Muscle of leg (tissue), 3 donors: ENCODE measurements at regions not wholly inside any gene's neighbourhood (a gene's known extent, or its start where the extent isn't known, plus 50 kb on each side); places are given as distances from the start of the nearest gene placed in this dataset.

Source experiments
- DNase-seq: peaks from one replicate; pipeline ENCODE4 v3.0.0; 2013
- H3K27ac ChIP-seq: one replicate; pipeline ENCODE4 v1.5.1; 2013; ENCODE audit warnings: mild to moderate bottlenecking, low read length, control low read depth
- H3K27me3 ChIP-seq: one replicate; pipeline ENCODE4 v1.6.1; 2013; ENCODE audit warnings: low read length; ENCODE audit not compliant: control insufficient read depth, insufficient read depth
- H3K36me3 ChIP-seq: one replicate; pipeline ENCODE4 v1.6.1; 2013; ENCODE audit warnings: low read length; ENCODE audit not compliant: control insufficient read depth, insufficient read depth
- H3K4me1 ChIP-seq: one replicate; pipeline ENCODE4 v1.6.1; 2013; ENCODE audit warnings: low read length; ENCODE audit not compliant: control insufficient read depth, insufficient read depth
- H3K4me3 ChIP-seq: one replicate; pipeline ENCODE4 v1.5.1; 2013; ENCODE audit warnings: low read length, control low read depth
- H3K9me3 ChIP-seq: replicated peaks from 2 replicates; pipeline ENCODE4 v1.6.1; 2013; ENCODE audit warnings: low read depth, low read length; ENCODE audit not compliant: control insufficient read depth
- WGBS: methylation state at CpG from one replicate; pipeline ENCODE4 v1.1.5; 2013; ENCODE audit warnings: missing lambda C conversion rate; ENCODE audit not compliant: insufficient coverage; 5-methylcytosine and 5-hydroxymethylcytosine counted together

DNA sequence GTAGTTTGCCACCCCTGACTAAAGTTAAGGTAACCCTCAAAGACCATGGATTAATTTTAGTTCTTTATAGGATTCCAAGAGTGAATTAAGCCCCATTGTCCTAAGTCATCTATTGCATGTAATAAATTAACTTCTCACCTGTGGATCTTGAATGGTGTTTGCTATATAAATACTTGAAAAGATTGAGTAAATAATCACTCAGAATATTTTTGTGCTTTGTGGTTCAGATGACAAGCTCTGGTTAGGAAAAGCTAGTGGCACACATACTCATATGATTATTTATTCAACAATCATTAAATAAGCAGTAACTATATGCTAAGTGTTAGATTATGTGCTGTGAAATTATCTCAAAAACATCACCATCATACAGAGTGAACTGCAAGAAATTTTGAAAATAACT, 203.2 kb downstream of the OGFRL1 start:
- H3K4me1 ChIP-seq, result peaks cover 5% of the 10 kb centered on the region
- H3K27me3 ChIP-seq, result no peaks in the 10 kb centered on the region
- no peak overlapping the region for H3K4me3 ChIP-seq
- no peak overlapping the region for H3K27ac ChIP-seq
- H3K9me3 ChIP-seq, result no peaks in the 10 kb centered on the region
- no peak for DNase-seq
- no peaks in the 10 kb centered on the region for H3K36me3 ChIP-seq

DNA sequence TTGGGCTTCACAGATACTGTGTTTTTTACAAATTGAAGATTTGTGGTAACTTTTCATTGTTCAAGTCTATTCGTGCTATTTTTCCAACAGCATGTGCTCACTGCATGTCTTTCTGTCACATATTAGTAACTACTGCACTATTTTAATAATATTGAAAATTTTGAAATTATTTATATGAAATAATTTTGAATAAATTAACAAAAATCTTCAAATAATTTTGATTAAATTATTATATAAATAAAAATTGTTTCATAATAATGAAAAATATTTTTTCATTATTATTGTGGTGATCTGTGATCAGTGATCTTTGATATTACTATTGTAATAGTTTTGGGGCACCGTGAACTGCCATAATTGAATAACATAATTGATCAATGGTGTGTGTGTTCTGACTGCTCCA, 204.1 kb downstream of the OGFRL1 start:
- H3K27ac ChIP-seq, result no peak overlapping the region
- no peak overlapping the region for H3K4me3 ChIP-seq
- no peaks in the 10 kb centered on the region for H3K27me3 ChIP-seq
- H3K4me1 ChIP-seq, result peaks cover 5% of the 10 kb centered on the region
- no peaks in the 10 kb centered on the region for H3K36me3 ChIP-seq
- WGBS, result no CpG with 5 or more reads among the region's 2 CpGs
- H3K9me3 ChIP-seq, result no peaks in the 10 kb centered on the region
- DNase-seq, result no peak

DNA sequence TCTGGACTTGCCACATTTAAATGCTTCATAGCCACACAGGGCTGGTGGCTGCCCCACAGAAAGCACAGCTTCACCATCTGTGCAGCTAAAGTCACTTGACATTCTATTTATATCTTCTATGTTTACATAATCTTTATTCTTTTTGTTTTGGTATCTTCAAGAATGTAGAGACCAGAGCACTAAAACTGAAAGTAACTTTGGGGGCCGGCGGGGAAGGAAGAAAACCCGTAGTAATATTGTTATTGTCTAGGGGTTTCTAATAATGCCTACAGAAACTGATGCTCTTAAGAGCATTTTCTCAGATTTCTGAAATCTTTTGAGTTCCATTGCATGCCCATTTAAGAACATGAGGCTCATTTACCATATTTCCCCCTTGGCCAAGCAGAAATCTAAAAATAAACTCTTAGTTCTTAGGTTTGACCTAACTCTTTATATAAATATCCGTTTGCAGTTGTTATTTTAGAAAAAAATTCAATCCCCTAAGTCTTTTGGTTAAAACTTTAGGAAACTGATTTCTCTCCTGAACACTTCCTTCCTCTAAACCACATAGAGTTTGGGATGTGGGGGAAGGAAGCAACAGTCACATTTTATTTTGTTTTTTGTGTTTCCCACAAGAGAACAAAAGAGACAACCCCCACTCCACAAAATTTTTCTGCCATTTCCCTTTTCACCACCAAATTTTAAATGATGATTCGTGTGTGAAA, 207.6 kb downstream of the OGFRL1 start:
- Histone ChIP-seq H3K4me3 (no peak overlapping the region), H3K27ac (peak overlapping the region; percentile 71), H3K36me3 (no peaks in the 10 kb centered on the region), H3K27me3 (no peaks in the 10 kb centered on the region), H3K4me1 (peaks cover 2% of the 10 kb centered on the region), H3K9me3 (no peaks in the 10 kb centered on the region)
- peak; percentile 69 for DNase-seq
- WGBS, result no CpG with 5 or more reads among the region's 5 CpGs

DNA sequence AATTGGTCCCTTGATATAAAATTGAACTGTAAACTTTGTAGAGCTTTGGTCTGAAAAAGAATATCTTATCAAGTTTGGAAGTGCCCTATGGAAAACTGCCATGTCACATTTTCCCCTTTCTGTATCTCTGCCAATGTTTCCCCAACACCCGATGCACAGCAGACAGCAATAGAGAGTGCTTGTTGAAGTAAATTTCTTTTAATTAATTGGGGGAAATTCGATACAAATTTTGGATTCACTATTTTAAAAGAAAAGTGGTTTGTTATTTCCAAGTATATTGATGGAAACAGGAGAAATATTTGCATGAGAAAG, 208.1 kb downstream of the OGFRL1 start:
- peaks cover 2% of the 10 kb centered on the region for H3K4me1 ChIP-seq
- 67% methylated on average over 1 of the region's 2 CpGs for WGBS
- H3K27me3 ChIP-seq, result no peaks in the 10 kb centered on the region
- DNase-seq, result no peak
- H3K27ac ChIP-seq, result peak overlapping the region; percentile 71
- no peaks in the 10 kb centered on the region for H3K36me3 ChIP-seq
- H3K9me3 ChIP-seq, result no peaks in the 10 kb centered on the region
- H3K4me3 ChIP-seq, result no peak overlapping the region

DNA sequence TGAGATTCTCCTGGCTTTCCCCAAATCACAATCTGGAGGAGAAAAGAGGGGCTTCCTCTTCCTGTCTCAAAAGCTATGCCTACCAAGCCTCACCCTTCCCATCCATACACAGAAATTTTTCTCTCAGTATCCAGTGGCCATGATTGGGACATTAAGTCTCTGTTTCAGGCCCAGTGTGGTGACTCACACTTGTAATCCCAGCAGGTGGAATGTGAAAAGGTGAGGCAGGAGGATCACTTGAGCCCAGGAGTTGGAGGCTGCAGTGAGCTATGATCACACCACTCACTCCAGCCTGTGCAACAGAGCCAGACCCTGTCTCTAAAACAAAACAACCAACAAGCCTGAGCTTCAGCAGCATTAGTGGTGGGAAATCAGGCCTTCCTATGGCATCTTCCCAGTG, 210.0 kb downstream of the OGFRL1 start:
- no peak for DNase-seq
- no peaks in the 10 kb centered on the region for H3K9me3 ChIP-seq
- H3K27me3 ChIP-seq, result no peaks in the 10 kb centered on the region
- H3K36me3 ChIP-seq, result no peaks in the 10 kb centered on the region
- no peak overlapping the region for H3K27ac ChIP-seq
- H3K4me1 ChIP-seq, result peaks cover 2% of the 10 kb centered on the region
- no peak overlapping the region for H3K4me3 ChIP-seq

DNA sequence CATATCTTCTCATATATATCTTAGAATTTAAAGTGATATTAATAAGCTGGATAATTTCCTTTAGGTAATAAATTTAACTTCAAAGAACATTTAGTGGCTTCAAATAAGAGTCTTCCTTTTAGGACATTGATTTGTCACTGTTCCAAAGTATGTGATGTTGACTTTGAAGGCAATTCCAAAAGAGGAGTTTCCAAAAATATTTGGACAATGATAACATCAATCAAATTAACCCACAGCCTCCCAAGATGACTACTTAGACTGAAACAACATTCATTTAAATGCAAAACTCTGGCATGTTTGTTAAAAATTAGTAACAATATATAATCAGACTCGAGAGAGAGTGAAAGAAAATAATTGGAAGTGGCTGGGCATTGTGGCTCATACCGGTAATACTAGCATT, 211.1 kb downstream of the OGFRL1 start:
- no peaks in the 10 kb centered on the region for H3K9me3 ChIP-seq
- H3K36me3 ChIP-seq, result no peaks in the 10 kb centered on the region
- H3K27ac ChIP-seq, result no peak overlapping the region
- no peaks in the 10 kb centered on the region for H3K27me3 ChIP-seq
- 60% methylated on average over 1 of the region's 2 CpGs for WGBS
- no peak for DNase-seq
- H3K4me1 ChIP-seq, result peaks cover 2% of the 10 kb centered on the region
- H3K4me3 ChIP-seq, result no peak overlapping the region

DNA sequence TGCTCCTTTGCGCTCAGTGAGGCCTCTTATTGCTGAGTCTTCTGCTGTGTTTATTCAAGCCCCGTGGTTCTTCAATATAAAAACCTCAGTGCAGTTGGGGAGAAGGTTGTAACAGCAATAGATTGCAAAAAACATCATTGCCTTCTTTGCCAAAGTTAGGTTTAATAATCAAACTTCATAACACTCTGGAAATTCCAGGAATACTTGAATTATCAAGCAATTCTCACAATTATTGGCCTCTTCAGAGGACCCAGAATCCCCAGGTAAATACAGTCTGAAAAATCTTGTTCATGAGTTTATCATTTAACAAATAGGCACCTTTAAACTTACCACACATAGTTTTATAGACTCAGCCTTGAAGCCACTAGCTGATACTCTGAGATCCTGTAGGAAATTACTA, 213.6 kb downstream of the OGFRL1 start:
- no peaks in the 10 kb centered on the region for H3K36me3 ChIP-seq
- no peak overlapping the region for H3K4me3 ChIP-seq
- H3K27me3 ChIP-seq, result no peaks in the 10 kb centered on the region
- DNase-seq, result no peak
- H3K27ac ChIP-seq, result no peak overlapping the region
- no peaks in the 10 kb centered on the region for H3K4me1 ChIP-seq
- H3K9me3 ChIP-seq, result no peaks in the 10 kb centered on the region
- no CpG with 5 or more reads among the region's 2 CpGs for WGBS

DNA sequence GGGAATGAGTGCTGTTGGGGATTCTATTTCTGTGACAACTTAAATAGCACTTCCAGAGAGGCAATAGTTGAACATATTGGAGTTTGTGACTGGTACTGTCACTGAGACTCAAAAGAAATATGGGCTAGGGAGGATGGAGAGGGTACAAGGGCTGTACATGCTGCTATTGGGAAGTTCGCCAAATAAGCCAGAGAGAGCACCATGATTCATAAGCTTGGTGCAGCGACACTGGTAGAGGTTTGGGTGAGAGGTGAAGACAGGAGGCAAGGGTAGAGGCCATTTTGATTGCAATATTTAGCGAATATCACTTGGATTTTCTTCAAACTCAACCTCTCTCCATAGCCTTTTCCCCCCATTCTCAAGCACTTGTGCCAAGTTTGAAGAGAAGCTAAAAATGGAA, 214.3 kb downstream of the OGFRL1 start:
- 100% methylated on average over 1 of the region's 3 CpGs for WGBS
- DNase-seq, result no peak
- Histone ChIP-seq H3K27ac (no peak overlapping the region), H3K4me3 (no peak overlapping the region), H3K36me3 (no peaks in the 10 kb centered on the region), H3K4me1 (no peaks in the 10 kb centered on the region), H3K27me3 (no peaks in the 10 kb centered on the region), H3K9me3 (no peaks in the 10 kb centered on the region)

DNA sequence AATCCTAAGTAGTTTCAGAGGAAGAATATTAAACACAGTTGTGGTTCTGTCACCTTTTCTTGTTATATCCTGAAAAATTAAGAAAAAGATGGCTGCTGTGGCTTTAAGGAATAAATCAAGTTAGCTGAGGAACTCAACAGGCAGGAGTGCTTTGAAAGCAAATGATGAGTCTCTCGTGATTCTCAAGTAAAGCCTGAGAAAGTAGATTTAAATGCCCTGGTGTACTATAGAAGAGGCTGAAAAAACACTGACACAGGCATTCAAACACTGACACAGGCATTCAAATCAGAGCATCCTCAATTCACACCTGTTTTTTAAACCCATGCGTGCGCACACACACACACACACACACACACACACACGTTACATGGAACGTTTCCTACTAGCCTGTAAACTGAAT, 218.6 kb downstream of the OGFRL1 start:
- H3K4me1 ChIP-seq, result peaks cover 5% of the 10 kb centered on the region
- DNase-seq, result no peak
- no peaks in the 10 kb centered on the region for H3K9me3 ChIP-seq
- H3K36me3 ChIP-seq, result no peaks in the 10 kb centered on the region
- H3K27me3 ChIP-seq, result no peaks in the 10 kb centered on the region
- H3K27ac ChIP-seq, result no peak overlapping the region
- H3K4me3 ChIP-seq, result no peak overlapping the region
- no CpG with 5 or more reads among the region's 5 CpGs for WGBS

DNA sequence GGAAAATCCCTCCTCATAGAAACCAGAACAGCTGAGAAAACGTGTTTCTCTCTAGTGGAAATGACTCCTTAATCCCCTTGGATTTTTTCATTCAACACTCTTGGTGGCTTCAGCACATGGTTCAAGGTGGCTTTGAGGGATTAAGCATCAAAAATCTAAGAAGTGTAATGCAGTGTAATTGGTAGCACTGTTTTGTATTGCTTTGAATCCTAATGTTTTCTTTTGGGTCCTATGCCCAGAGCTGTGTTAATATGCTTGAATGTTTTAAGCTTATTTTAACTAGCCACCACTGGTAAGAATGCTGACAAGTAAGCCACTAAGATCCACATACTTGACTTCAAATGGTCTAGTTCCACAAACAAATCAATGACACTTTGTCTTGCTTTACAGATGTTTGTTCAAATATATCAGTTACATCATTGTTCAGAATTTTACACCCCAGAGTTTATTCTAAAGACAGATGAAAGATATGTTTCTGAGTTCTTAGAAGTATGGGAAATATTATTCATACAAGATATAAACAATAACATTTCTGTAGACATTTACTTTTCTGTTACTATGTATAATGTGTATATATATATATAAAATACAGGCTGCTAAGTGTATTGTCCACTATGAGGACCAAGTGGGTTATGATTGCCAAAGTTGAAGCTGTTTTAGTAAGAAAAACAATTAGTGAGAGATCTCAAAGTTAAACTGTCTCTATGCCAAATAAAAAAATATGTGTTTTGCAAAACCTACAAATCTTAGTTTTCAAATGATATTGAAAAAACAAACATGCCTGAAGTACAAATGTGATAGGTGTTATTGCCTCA, 220.8 kb downstream of the OGFRL1 start:
- no CpG with 5 or more reads among the region's 1 CpG for WGBS
- no peak for DNase-seq
- H3K4me1 ChIP-seq, result peaks cover 6% of the 10 kb centered on the region
- H3K27ac ChIP-seq, result no peak overlapping the region
- no peak overlapping the region for H3K4me3 ChIP-seq
- H3K36me3 ChIP-seq, result no peaks in the 10 kb centered on the region
- H3K9me3 ChIP-seq, result no peaks in the 10 kb centered on the region
- no peaks in the 10 kb centered on the region for H3K27me3 ChIP-seq
